ENCODE measurements at regions not wholly inside any gene's neighbourhood (a gene's known extent, or its start where the extent isn't known, plus 50 kb on each side); places are given as distances from the start of the nearest gene placed in this dataset.
A peak's percentile ranks its signal among the peaks of the same experiment; 100 is the strongest.

- DNase-seq (no peak), ATAC-seq (no peak)
Measured at GRCh38 chr6:40720375-40720748, 133.2 kb upstream of the LRFN2 start.

GRCh38 chr6:40719671-40720374, 132.7 kb upstream of the LRFN2 start:
- ATAC-seq: peak; percentile 11

DNA sequence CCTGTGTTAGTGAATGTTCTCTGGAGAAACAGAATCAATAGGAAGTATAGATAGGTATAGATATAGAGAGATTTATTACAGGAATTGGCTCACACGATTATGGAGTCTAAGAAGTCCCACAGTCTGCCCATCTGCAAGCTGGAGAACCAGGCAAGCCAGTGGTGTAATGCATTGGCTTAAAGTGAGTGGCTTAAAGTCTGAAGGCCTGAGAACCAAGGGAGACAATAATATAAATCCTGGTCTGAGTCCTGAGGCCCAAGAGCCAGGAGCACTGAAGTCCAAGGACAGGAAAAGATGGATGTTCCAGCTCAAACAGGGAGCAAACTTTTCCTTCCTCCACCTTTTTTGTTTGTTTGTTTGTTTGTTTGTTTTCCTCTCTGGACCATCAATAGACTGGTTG, 131.2 kb upstream of the LRFN2 start:
- ATAC-seq (no peak), DNase-seq (no peak)

More at GRCh38 chr6:40719671-40720374, 132.7 kb upstream of the LRFN2 start:
- DNase-seq: no peak

- no peak for ATAC-seq
Measured at GRCh38 chr6:40717411-40718057, 130.4 kb upstream of the LRFN2 start.

DNA sequence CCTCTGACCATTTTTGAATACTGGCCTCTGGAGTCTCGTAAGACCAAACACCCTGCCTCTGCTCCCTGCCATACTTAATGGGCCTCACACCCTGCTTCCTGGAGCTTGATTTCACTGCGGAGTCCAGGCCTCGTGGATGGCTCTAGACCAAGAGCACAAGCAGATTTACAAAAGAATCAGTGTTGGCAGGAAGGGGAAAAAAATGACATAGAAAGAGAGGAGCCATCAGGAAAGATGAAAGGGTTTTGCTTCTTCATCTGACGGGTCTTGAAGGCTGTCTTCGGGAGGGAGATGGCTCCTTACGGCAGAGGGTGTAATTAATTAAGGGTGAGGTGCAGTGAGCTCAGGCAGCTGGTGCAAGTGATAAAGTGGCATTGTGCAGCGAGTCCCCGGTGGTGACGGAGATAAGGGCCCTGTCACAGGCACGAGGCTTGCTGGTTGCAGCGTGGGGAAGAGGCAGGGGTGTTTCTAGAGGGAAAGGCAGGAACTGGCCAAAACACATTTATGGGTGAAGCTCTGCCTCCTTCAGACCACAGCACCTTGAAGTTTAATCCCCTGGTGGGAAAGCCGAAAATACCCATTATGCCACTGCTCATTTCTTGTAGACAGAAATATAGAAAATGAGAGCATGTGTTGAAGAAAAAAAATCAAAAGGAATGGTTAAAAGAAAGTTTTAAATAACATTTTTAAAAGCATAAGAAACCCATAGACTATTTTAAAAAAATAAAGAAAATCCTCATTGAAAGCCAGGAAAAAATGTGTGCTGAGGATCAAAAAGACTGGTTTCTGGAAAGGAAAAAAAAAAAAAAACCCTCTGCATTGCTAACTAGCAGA, 128.6 kb upstream of the LRFN2 start:
- ATAC-seq (no peak), DNase-seq (no peak)

More at GRCh38 chr6:40717411-40718057, 130.4 kb upstream of the LRFN2 start:
- no peak for DNase-seq

GRCh38 chr6:40714576-40715564, 127.7 kb upstream of the LRFN2 start:
- DNase-seq: no peak
- no peak for ATAC-seq

GRCh38 chr6:40714143-40714542, 127.0 kb upstream of the LRFN2 start:
- no peak for ATAC-seq
- DNase-seq: no peak

GRCh38 chr6:40713002-40713719, 126.0 kb upstream of the LRFN2 start:
- ATAC-seq: no peak

GRCh38 chr6:40710626-40711330, 123.6 kb upstream of the LRFN2 start:
- no peak for DNase-seq
- ATAC-seq: no peak

More at GRCh38 chr6:40713002-40713719, 126.0 kb upstream of the LRFN2 start:
- DNase-seq: no peak

DNA sequence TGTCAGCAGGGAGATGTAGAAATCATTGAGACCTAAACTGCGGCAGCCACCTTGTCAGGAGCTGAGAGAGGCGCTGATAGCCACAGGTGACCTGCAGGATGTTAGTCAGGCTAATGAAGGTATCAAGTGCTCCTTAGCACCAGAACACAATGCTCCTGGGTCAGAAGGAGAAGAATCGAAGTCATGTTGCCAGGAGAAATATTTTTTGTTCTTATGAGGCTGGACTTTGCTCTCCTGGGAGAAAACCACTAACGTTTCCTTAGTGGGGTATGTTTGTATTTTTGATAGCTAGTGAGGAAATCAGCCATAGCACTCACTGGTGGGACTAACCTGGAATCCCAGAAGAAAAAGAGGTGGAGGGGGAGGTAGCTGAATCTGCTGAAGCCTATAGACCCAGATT, 120.9 kb upstream of the LRFN2 start:
- DNase-seq (no peak), ATAC-seq (no peak)

DNA sequence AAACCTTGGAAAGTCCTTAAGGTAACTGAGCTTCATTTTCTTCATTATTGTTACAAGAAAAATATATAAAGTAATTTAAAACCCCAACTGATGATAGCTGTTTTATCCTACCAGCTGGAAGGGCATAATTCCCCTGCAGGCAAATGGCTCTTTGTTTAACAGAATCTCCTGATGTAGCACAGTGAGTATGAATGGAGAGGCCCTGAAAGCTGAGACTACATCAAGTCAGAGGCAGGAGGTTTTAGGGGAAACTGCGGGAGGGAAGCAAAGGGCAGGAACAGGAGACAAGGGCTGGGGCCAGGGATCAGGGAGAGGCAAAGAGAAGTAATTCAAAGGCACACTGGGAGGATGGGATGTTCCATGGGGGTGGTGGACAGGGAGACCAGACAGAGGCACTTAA, 119.0 kb upstream of the LRFN2 start:
- DNase-seq (no peak), ATAC-seq (no peak)

- no peak for DNase-seq
Measured at GRCh38 chr6:40705354-40705753, 118.2 kb upstream of the LRFN2 start.

DNA sequence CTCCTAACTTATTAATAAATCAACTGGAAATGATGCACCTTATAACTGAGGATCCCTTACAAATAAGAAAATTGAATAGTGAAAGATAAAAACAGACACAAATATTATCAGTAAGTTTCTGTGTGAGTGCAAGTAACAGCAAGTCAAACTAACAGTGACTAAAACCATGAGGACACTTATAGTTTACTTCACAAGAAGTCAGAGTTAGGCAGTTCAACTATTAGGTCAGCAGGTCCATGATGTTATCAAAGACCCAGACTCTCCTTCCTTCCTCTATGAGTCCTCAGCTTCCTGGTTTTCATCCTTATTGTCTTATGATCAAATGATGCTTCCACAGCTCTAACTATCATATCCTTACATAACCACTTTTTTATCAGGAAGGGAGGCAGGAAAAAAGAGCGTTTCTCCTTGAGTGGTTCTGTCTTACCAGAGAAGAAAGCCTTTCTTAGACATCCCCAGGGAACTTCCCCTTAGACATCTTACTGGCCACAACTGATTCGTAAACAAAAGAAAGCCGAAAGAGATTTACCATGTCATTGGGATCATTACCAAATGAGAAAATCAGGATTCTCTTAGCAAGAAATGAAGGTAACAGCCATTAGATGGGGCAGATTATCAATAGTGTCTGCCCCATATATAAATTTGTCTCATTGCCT, 114.3 kb upstream of the LRFN2 start:
- ATAC-seq: no peak
- no peak for DNase-seq

More at GRCh38 chr6:40705354-40705753, 118.2 kb upstream of the LRFN2 start:
- ATAC-seq: no peak

DNA sequence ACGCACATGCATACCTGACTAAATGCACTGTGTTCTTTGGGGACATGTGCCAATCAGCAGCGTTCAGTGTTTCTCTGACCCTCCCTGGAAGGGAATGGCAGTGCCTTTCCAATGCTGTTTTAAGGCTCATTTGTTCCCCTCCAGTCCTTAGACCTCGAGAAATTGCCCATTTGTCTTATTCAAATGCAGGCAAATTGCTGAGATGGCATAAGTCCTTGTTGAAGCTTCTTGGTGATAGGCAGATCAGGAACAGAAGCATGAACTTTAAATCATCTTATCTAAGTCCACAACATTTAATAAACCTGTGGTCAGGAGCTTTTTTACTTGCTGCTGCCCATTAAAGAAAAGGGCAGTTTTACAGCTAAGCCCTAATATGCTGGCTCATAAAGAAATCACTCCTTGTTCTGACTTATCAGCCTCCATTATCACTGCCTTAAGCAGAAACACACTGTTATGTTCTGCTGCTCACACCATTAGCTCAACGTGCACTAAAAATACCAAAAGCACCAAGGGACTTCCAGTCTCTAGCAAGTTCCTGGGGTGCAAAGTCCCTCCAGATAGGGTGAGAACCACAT, 112.9 kb upstream of the LRFN2 start:
- ATAC-seq (no peak), DNase-seq (no peak)

GRCh38 chr6:40695750-40696415, 108.7 kb upstream of the LRFN2 start:
- ATAC-seq (no peak), DNase-seq (no peak)

GRCh38 chr6:40695114-40695513, 108.0 kb upstream of the LRFN2 start:
- no peak for DNase-seq
- ATAC-seq: no peak

- no peak for DNase-seq
- no peak for ATAC-seq
Measured at GRCh38 chr6:40693768-40694167, 106.6 kb upstream of the LRFN2 start.

DNA sequence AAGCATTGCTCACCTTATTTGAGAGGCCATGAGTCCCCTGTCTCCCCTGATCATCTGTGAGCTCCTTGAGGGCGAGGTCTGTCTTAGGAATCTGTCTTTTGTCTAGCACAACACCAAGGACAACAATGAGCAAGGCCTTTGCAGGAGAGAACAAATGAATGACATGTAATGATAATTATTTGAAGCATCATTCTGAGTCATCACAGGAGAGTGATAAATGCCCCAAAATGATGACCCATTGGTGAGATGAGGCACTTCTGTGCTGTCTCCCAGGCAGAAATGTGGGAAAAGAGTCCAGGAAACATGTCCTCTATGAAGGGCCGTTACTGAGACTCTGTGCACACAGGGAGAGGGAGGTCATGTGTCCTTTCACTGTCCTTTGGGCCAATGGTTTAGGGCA, 105.2 kb upstream of the LRFN2 start:
- DNase-seq (no peak), ATAC-seq (no peak)

DNA sequence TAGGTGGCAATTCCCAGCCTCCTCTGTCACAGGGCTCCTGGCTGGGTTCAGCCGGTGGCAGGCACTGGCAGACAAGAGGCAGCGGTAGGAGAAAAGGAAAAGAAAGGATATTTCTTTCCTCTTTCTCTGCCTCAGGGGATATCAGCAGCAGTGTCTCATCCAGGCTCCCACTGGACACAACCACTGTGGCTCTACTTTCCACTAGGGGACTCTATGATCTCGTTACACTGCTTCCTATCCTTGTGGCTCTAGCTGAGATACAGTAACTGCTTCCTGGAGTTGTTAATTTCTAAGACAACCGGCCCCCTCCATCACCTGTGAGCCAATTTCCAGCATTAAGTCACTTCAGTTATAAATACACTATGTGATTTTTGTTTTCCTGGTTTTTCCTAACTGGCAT, 102.0 kb upstream of the LRFN2 start:
- no peak for ATAC-seq
- DNase-seq: no peak

All from stimulated activated naive CD8-positive, alpha-beta T cell treated with anti-CD3 and anti-CD28 coated beads, Interleukin-15, Interleukin-2, amounts not matched to agents 100 U/mL and 50 U/mL, for 24 hours (primary cell).